ENCODE measurements at regions not wholly inside any gene's neighbourhood (a gene's known extent, or its start where the extent isn't known, plus 50 kb on each side); places are given as distances from the start of the nearest gene placed in this dataset.

GRCh38 chr9:95373782-95374487 lies 56.4 kb upstream of the FANCC start:
- TF ChIP-seq CTCF (IDR thresholded peaks at IDR 0.05; ENCODE audit: poor library complexity): no peak
- no peak for TF ChIP-seq EZH2 (IDR thresholded peaks at IDR 0.05; ENCODE audit: borderline replicate concordance)
